ENCODE measurements at regions not wholly inside any gene's neighbourhood (a gene's known extent, or its start where the extent isn't known, plus 50 kb on each side); places are given as distances from the start of the nearest gene placed in this dataset.

- Histone ChIP-seq H3K4me3 (no peak overlapping the region), H3K4me1 (peaks cover 0 to 10% (median 0%) of the 10 kb centered on the region in 4 donors), H3K27me3 (no peaks in the 10 kb centered on the region), H3K36me3 (no peaks in the 10 kb centered on the region), H3K27ac (no peak overlapping the region), H3K9me3 (no peaks in the 10 kb centered on the region)
- intact Hi-C loops (cut with DNase I) = no loop called here
- no peak for DNase-seq
- WGBS, 2 donors = 76 to 79% methylated on average over 1 of the region's 1 CpG
- no peak for TF ChIP-seq EP300 (IDR thresholded peaks at IDR 0.05)
- TF ChIP-seq CTCF (IDR thresholded peaks at IDR 0.05) = no peak
- no peak for TF ChIP-seq POLR2AphosphoS5 (IDR thresholded peaks at IDR 0.05)
- no peak for TF ChIP-seq POLR2A (IDR thresholded peaks at IDR 0.05)
Observed at GRCh38 chr5:108634617-108635288, 112.9 kb upstream of the FER start.

GRCh38 chr5:108634010-108634616 lies 113.6 kb upstream of the FER start:
- no peaks in the 10 kb centered on the region for H3K27me3 ChIP-seq
- H3K9me3 ChIP-seq = no peaks in the 10 kb centered on the region
- H3K27ac ChIP-seq = no peak overlapping the region
- peaks cover 0 to 10% (median 0%) of the 10 kb centered on the region in 4 donors for H3K4me1 ChIP-seq
- H3K4me3 ChIP-seq = no peak overlapping the region
- no peaks in the 10 kb centered on the region for H3K36me3 ChIP-seq
- no peak for DNase-seq
- intact Hi-C loops (cut with DNase I) = no loop called here
- TF ChIP-seq POLR2AphosphoS5 (IDR thresholded peaks at IDR 0.05) (no peak), POLR2A (IDR thresholded peaks at IDR 0.05) (no peak), CTCF (IDR thresholded peaks at IDR 0.05) (no peak), EP300 (IDR thresholded peaks at IDR 0.05) (no peak)

- intact Hi-C loops (cut with DNase I) = no loop called here
- Histone ChIP-seq H3K9me3 (no peaks in the 10 kb centered on the region), H3K27me3 (no peaks in the 10 kb centered on the region), H3K4me3 (no peak overlapping the region), H3K27ac (no peak overlapping the region), H3K4me1 (peaks cover 0 to 10% (median 0%) of the 10 kb centered on the region in 4 donors), H3K36me3 (no peaks in the 10 kb centered on the region)
- WGBS, 2 donors = 90 to 92% methylated on average over 2 of the region's 2 CpGs
- DNase-seq = no peak
- TF ChIP-seq CTCF (IDR thresholded peaks at IDR 0.05) (no peak), EP300 (IDR thresholded peaks at IDR 0.05) (no peak)
Observed at GRCh38 chr5:108629779-108630528, 117.7 kb upstream of the FER start.

- Histone ChIP-seq H3K4me3 (no peak overlapping the region), H3K27me3 (no peaks in the 10 kb centered on the region), H3K9me3 (no peaks in the 10 kb centered on the region), H3K27ac (no peak overlapping the region), H3K36me3 (no peaks in the 10 kb centered on the region), H3K4me1 (no peaks in the 10 kb centered on the region)
- intact Hi-C loops (cut with DNase I) = no loop called here
- TF ChIP-seq POLR2A (IDR thresholded peaks at IDR 0.05) (no peak), EP300 (IDR thresholded peaks at IDR 0.05) (no peak), CTCF (IDR thresholded peaks at IDR 0.05) (no peak), POLR2AphosphoS5 (IDR thresholded peaks at IDR 0.05) (no peak)
- WGBS, 2 donors = 93 to 96% methylated on average over 2 of the region's 2 CpGs
- DNase-seq = no peak
Observed at GRCh38 chr5:108625654-108626053, 122.0 kb upstream of the FER start.
